GM21529 (cell line): ENCODE measurements at regions not wholly inside any gene's neighbourhood (a gene's known extent, or its start where the extent isn't known, plus 50 kb on each side); places are given as distances from the start of the nearest gene placed in this dataset.

Source experiments
- ATAC-seq: cut with Tn5 transposase; IDR thresholded peaks from one replicate; pipeline ENCODE4 v1.9.1; 2021; ENCODE audit not compliant: unreplicated experiment

GRCh38 chr10:3417096-3417495 is 244.5 kb upstream of the PITRM1 start:
- ATAC-seq, result no peak

GRCh38 chr10:3415878-3416605 is 243.5 kb upstream of the PITRM1 start:
- ATAC-seq, result no peak

- ATAC-seq, result no peak
These were observed 242.6 kb upstream of the PITRM1 start for GRCh38 chr10:3415038-3415736.

- ATAC-seq, result no peak
These were observed 242.1 kb upstream of the PITRM1 start for GRCh38 chr10:3414667-3415023.

- no peak for ATAC-seq
These were observed 241.5 kb upstream of the PITRM1 start for GRCh38 chr10:3413937-3414666.

GRCh38 chr10:3412646-3413045 is 240.1 kb upstream of the PITRM1 start:
- ATAC-seq, result no peak

GRCh38 chr10:3412071-3412582 is 239.5 kb upstream of the PITRM1 start:
- ATAC-seq, result no peak

GRCh38 chr10:3411044-3411443 is 238.5 kb upstream of the PITRM1 start:
- ATAC-seq, result no peak

GRCh38 chr10:3409928-3410327 is 237.3 kb upstream of the PITRM1 start:
- ATAC-seq, result no peak

- no peak for ATAC-seq
These were observed 236.2 kb upstream of the PITRM1 start for GRCh38 chr10:3408603-3409365.

- no peak for ATAC-seq
These were observed 234.6 kb upstream of the PITRM1 start for GRCh38 chr10:3407208-3407607.

- no peak for ATAC-seq
These were observed 234.0 kb upstream of the PITRM1 start for GRCh38 chr10:3406556-3406955.

- no peak for ATAC-seq
These were observed 231.8 kb upstream of the PITRM1 start for GRCh38 chr10:3404381-3404780.

GRCh38 chr10:3402187-3402751 is 229.7 kb upstream of the PITRM1 start:
- no peak for ATAC-seq

GRCh38 chr10:3401491-3401938 is 228.9 kb upstream of the PITRM1 start:
- no peak for ATAC-seq

GRCh38 chr10:3400348-3400747 is 227.8 kb upstream of the PITRM1 start:
- no peak for ATAC-seq

GRCh38 chr10:3399756-3400155 is 227.2 kb upstream of the PITRM1 start:
- no peak for ATAC-seq

GRCh38 chr10:3398825-3399646 is 226.5 kb upstream of the PITRM1 start:
- no peak for ATAC-seq

- no peak for ATAC-seq
These were observed 225.3 kb upstream of the PITRM1 start for GRCh38 chr10:3397846-3398245.

GRCh38 chr10:3397231-3397630 is 224.6 kb upstream of the PITRM1 start:
- ATAC-seq, result no peak
